Large intestine (tissue), 3 donors: ENCODE measurements at regions not wholly inside any gene's neighbourhood (a gene's known extent, or its start where the extent isn't known, plus 50 kb on each side); places are given as distances from the start of the nearest gene placed in this dataset.

Experiments used
- DNase-seq, 2 donors: peaks; one replicate each; pipeline versions ENCODE4 v3.0.0 to v3.0.0-alpha.2; 2013
- H3K27ac ChIP-seq: one replicate; pipeline ENCODE4 v1.5.1; 2013; ENCODE audit warnings: low read length
- H3K27me3 ChIP-seq: 2 replicates; pipeline ENCODE4 v1.6.1; 2013; ENCODE audit warnings: low read length; ENCODE audit not compliant: control insufficient read depth, insufficient read depth
- H3K36me3 ChIP-seq: 2 replicates; pipeline ENCODE4 v1.6.1; 2013; ENCODE audit warnings: low read length; ENCODE audit not compliant: control insufficient read depth, insufficient read depth
- H3K4me1 ChIP-seq: one replicate; pipeline ENCODE4 v1.6.1; 2013; ENCODE audit warnings: low read length; ENCODE audit not compliant: control insufficient read depth, insufficient read depth
- H3K4me3 ChIP-seq: one replicate; pipeline ENCODE4 v1.5.1; 2013; ENCODE audit warnings: low read length
- H3K9me3 ChIP-seq: one replicate; pipeline ENCODE4 v1.6.1; 2013; ENCODE audit warnings: mild to moderate bottlenecking, low read depth, low read length, moderate library complexity; ENCODE audit not compliant: control insufficient read depth
- WGBS: methylation state at CpG from one replicate; pipeline ENCODE4 v1.1.5; 2013; ENCODE audit warnings: low lambda C conversion rate; ENCODE audit not compliant: insufficient coverage; 5-methylcytosine and 5-hydroxymethylcytosine counted together

DNA sequence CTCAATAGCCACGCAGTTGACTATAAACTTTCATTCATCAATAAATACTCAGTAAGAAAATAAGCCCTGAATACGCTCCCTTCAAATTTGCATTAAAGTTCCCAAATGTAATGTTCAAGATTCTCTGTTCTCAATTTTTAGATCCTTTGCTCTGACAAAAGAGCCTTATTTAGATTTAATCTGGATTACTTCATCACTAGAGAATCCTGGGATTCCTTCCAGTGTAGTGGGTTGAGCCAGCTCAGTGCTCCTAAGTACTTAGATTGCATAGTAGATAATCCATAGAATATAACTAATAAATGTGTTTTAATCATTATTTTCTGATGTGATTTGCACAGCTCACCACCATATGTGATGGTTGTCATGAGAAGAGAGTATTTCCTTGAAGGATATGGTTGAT, 1286.2 kb downstream of the SUCLG1 start:
- 100% methylated on average over 1 of the region's 2 CpGs for WGBS
- Histone ChIP-seq H3K9me3 (no peaks in the 10 kb centered on the region), H3K27ac (no peak overlapping the region), H3K36me3 (no peaks in the 10 kb centered on the region), H3K4me1 (no peaks in the 10 kb centered on the region), H3K27me3 (no peaks in the 10 kb centered on the region), H3K4me3 (no peak overlapping the region)
- DNase-seq: no peak

- WGBS: 100% methylated on average over 1 of the region's 2 CpGs
- Histone ChIP-seq H3K27me3 (no peaks in the 10 kb centered on the region), H3K4me3 (no peak overlapping the region)
Observed at GRCh38 chr2:83168377-83168776, 1290.7 kb downstream of the SUCLG1 start.

DNA sequence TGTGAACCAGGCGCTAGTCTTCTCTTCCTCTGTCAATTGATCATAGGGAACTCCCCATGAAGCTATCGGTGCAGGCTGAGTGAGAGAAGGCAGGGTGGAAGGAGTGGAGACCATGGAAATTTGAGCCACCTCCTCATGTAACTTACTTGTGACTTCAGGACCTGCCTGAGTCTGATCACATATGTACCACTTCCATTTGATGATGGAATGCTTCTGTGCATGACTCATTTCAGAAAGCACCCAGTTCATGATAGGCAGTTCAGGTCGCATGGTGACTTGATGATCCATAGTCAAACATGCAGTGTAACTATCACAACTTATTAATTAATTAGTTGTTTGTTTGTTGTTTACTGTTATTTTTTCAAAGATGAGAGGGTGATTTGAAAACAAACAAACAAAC, 1296.7 kb downstream of the SUCLG1 start:
- Histone ChIP-seq H3K27me3 (no peaks in the 10 kb centered on the region), H3K9me3 (no peaks in the 10 kb centered on the region), H3K36me3 (no peaks in the 10 kb centered on the region), H3K4me3 (no peak overlapping the region), H3K4me1 (no peaks in the 10 kb centered on the region), H3K27ac (no peak overlapping the region)
- no peak for DNase-seq
- no CpG with 5 or more reads among the region's 3 CpGs for WGBS

More at GRCh38 chr2:83168377-83168776, 1290.7 kb downstream of the SUCLG1 start:
- H3K9me3 ChIP-seq: no peaks in the 10 kb centered on the region
- no peaks in the 10 kb centered on the region for H3K4me1 ChIP-seq
- H3K36me3 ChIP-seq: no peaks in the 10 kb centered on the region
- no peak overlapping the region for H3K27ac ChIP-seq
- no peak for DNase-seq

GRCh38 chr2:83160571-83160970, 1298.5 kb downstream of the SUCLG1 start:
- Histone ChIP-seq H3K4me1 (no peaks in the 10 kb centered on the region), H3K36me3 (no peaks in the 10 kb centered on the region), H3K4me3 (no peak overlapping the region), H3K9me3 (no peaks in the 10 kb centered on the region), H3K27ac (no peak overlapping the region), H3K27me3 (no peaks in the 10 kb centered on the region)
- WGBS: no CpG with 5 or more reads among the region's 3 CpGs
- DNase-seq: no peak

DNA sequence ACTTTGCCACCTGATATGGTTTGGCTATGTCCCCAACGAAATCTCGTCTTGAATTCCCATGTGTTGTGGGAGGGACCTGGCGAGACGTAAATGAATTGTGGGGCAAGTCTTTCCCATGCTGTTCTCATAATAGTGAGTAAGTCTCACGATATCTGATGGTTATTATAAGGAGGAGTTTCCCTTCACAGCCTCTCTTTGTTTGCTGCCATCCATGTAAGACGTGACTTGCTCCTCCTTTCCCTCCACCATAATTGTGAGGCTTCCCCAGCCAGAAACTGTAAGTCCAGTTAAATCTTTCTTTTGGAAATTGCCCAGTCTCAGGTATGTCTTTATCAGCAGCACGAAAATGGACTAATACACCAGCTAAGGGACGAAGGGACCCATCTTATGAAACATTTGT, 1303.3 kb downstream of the SUCLG1 start:
- H3K4me1 ChIP-seq: no peaks in the 10 kb centered on the region
- H3K36me3 ChIP-seq: no peaks in the 10 kb centered on the region
- no peaks in the 10 kb centered on the region for H3K9me3 ChIP-seq
- H3K27me3 ChIP-seq: no peaks in the 10 kb centered on the region
- H3K27ac ChIP-seq: no peak overlapping the region
- H3K4me3 ChIP-seq: no peak overlapping the region
- WGBS: 100% methylated on average over 1 of the region's 8 CpGs
- no peak for DNase-seq

- H3K4me1 ChIP-seq: no peaks in the 10 kb centered on the region
- no peaks in the 10 kb centered on the region for H3K27me3 ChIP-seq
- no peak for DNase-seq
- 100% methylated on average over 1 of the region's 1 CpG for WGBS
- H3K36me3 ChIP-seq: no peaks in the 10 kb centered on the region
- no peak overlapping the region for H3K27ac ChIP-seq
- no peak overlapping the region for H3K4me3 ChIP-seq
- H3K9me3 ChIP-seq: no peaks in the 10 kb centered on the region
Observed at GRCh38 chr2:83143946-83144345, 1315.1 kb downstream of the SUCLG1 start.

- no peaks in the 10 kb centered on the region for H3K27me3 ChIP-seq
- H3K9me3 ChIP-seq: no peaks in the 10 kb centered on the region
- H3K4me3 ChIP-seq: no peak overlapping the region
- no peak for DNase-seq
- no peaks in the 10 kb centered on the region for H3K36me3 ChIP-seq
- H3K27ac ChIP-seq: no peak overlapping the region
- H3K4me1 ChIP-seq: no peaks in the 10 kb centered on the region
Observed at GRCh38 chr2:83142934-83143333, 1316.1 kb downstream of the SUCLG1 start.

DNA sequence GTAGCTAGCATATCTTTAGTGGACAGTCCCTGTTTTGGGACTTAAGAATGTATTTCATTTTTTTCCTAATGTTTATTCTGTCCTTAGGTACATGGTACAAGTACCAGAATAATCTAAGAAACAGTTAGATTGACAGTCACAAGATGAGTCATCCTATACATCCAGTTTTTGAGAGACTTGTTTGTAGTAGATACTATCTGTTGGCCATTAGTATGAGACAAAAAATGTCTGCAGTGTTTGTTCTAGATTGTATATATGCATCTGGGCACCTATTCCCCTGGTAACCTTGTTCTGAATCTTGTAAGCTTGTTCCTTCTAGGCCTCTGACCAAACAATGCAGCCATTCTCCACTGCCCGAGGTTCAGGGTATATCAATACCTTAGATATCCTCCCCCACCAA, 1343.5 kb downstream of the SUCLG1 start:
- Histone ChIP-seq H3K27ac (no peak overlapping the region), H3K27me3 (no peaks in the 10 kb centered on the region), H3K4me3 (no peak overlapping the region), H3K36me3 (no peaks in the 10 kb centered on the region), H3K4me1 (no peaks in the 10 kb centered on the region), H3K9me3 (no peaks in the 10 kb centered on the region)
- no CpG with 5 or more reads among the region's 1 CpG for WGBS
- no peak for DNase-seq

GRCh38 chr2:83115155-83115554, 1343.9 kb downstream of the SUCLG1 start:
- Histone ChIP-seq H3K27me3 (no peaks in the 10 kb centered on the region), H3K4me1 (no peaks in the 10 kb centered on the region), H3K9me3 (no peaks in the 10 kb centered on the region), H3K4me3 (no peak overlapping the region), H3K27ac (no peak overlapping the region), H3K36me3 (no peaks in the 10 kb centered on the region)
- DNase-seq: no peak
- no CpG with 5 or more reads among the region's 1 CpG for WGBS

DNA sequence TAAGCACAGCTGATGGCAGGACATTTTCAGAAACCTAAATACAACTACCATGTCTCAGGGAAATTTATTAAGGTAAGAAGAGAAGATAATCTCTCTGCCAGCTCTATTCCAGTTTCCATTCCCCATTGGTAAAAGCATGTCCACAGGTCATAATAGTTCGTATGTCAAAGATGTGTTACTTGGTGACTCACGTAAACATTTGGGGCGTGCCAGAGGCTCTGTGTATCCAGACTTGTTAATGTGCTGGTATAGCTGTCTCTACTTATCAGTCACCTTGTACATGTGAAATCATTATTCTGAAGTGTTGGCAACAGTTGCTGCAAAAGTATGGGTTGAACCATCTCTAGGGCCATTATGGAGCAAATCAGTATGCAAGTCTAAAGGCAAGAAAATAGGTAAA, 1345.1 kb downstream of the SUCLG1 start:
- no CpG with 5 or more reads among the region's 3 CpGs for WGBS
- H3K4me3 ChIP-seq: no peak overlapping the region
- H3K27me3 ChIP-seq: no peaks in the 10 kb centered on the region
- H3K36me3 ChIP-seq: no peaks in the 10 kb centered on the region
- no peak for DNase-seq
- no peaks in the 10 kb centered on the region for H3K4me1 ChIP-seq
- H3K9me3 ChIP-seq: no peaks in the 10 kb centered on the region
- no peak overlapping the region for H3K27ac ChIP-seq

- no CpG with 5 or more reads among the region's 2 CpGs for WGBS
- no peak overlapping the region for H3K4me3 ChIP-seq
Observed at GRCh38 chr2:83112858-83113257, 1346.2 kb downstream of the SUCLG1 start.

More at GRCh38 chr2:83112858-83113257, 1346.2 kb downstream of the SUCLG1 start:
- Histone ChIP-seq H3K36me3 (no peaks in the 10 kb centered on the region), H3K9me3 (no peaks in the 10 kb centered on the region), H3K27me3 (no peaks in the 10 kb centered on the region), H3K4me1 (no peaks in the 10 kb centered on the region), H3K27ac (no peak overlapping the region)
- DNase-seq: no peak
